ENCODE measurements at regions not wholly inside any gene's neighbourhood (a gene's known extent, or its start where the extent isn't known, plus 50 kb on each side); places are given as distances from the start of the nearest gene placed in this dataset.
A peak's percentile ranks its signal among the peaks of the same experiment; 100 is the strongest.

GRCh38 chr2:129906861-129907235 lies 72.6 kb upstream of the RAB6C start:
- H3K4me1 ChIP-seq = no peaks in the 10 kb centered on the region
- ATAC-seq (no peak), DNase-seq (peak in 1 of 4 donors; percentile 22)
- no peak overlapping the region for H3K27ac ChIP-seq
- no peaks in the 10 kb centered on the region for H3K9me3 ChIP-seq
- H3K36me3 ChIP-seq = no peaks in the 10 kb centered on the region
- no peak overlapping the region for H3K4me3 ChIP-seq
- TF ChIP-seq CTCF (IDR thresholded peaks at IDR 0.05) = no peak
- intact Hi-C loops (cut with DNase I) = no loop called here
- peaks cover 0 to 16% of the 10 kb centered on the region in 2 donors for H3K27me3 ChIP-seq

GRCh38 chr2:129907256-129907998 lies 72.0 kb upstream of the RAB6C start:
- H3K9me3 ChIP-seq = no peaks in the 10 kb centered on the region
- H3K27ac ChIP-seq = no peak overlapping the region
- intact Hi-C loops (cut with DNase I) = no loop called here
- peak in 1 of 4 donors; percentile 10 for DNase-seq
- H3K4me3 ChIP-seq = no peak overlapping the region
- no peaks in the 10 kb centered on the region for H3K36me3 ChIP-seq
- no peak for TF ChIP-seq CTCF (IDR thresholded peaks at IDR 0.05)
- peaks cover 0 to 16% of the 10 kb centered on the region in 2 donors for H3K27me3 ChIP-seq
- no peaks in the 10 kb centered on the region for H3K4me1 ChIP-seq
- no peak for ATAC-seq

- DNase-seq (peak in 2 of 4 donors; percentile 8 to 14), ATAC-seq (no peak)
These were observed 70.6 kb upstream of the RAB6C start for GRCh38 chr2:129908721-129909373.

GRCh38 chr2:129909651-129910418 lies 69.6 kb upstream of the RAB6C start:
- Histone ChIP-seq H3K4me3 (no peak overlapping the region), H3K36me3 (no peaks in the 10 kb centered on the region), H3K4me1 (no peaks in the 10 kb centered on the region), H3K27ac (no peak overlapping the region), H3K27me3 (peaks cover 0 to 13% of the 10 kb centered on the region in 2 donors), H3K9me3 (no peaks in the 10 kb centered on the region)
- no peak for TF ChIP-seq CTCF (IDR thresholded peaks at IDR 0.05)
- ATAC-seq (no peak), DNase-seq (peak in 1 of 4 donors; percentile 11)
- intact Hi-C loops (cut with DNase I) = no loop called here

More at GRCh38 chr2:129908721-129909373, 70.6 kb upstream of the RAB6C start:
- intact Hi-C loops (cut with DNase I) = no loop called here
- Histone ChIP-seq H3K27ac (no peak overlapping the region), H3K4me3 (no peak overlapping the region), H3K27me3 (peaks cover 0 to 16% of the 10 kb centered on the region in 2 donors), H3K9me3 (no peaks in the 10 kb centered on the region), H3K36me3 (no peaks in the 10 kb centered on the region), H3K4me1 (no peaks in the 10 kb centered on the region)
- TF ChIP-seq CTCF (IDR thresholded peaks at IDR 0.05) = no peak
